ENCODE measurements at regions not wholly inside any gene's neighbourhood (a gene's known extent, or its start where the extent isn't known, plus 50 kb on each side); places are given as distances from the start of the nearest gene placed in this dataset.

DNA sequence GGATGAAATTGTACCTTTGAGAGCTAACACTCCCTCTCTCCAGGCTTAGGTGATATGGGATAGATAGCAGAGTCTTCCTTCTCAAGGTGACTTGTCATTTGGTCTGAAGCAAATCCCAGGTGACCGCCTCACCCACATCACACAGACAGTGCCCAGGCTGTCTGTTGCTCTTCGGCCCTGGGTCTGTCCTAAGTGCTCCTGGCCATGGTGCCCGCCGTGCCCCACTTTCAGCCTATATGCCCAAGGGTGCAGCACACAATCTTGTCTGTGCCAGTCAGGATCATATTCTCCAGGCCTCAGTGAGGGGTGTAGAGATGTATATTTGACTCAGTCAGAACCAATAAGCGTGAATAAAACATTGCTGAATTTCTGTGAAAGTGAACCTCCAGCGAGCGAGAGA lies 326.8 kb downstream of the DYSF start:
- TF ChIP-seq CTCF (IDR thresholded peaks at IDR 0.05) (no peak), POLR2A (IDR thresholded peaks at IDR 0.05) (no peak)

Measured in heart left ventricle (tissue), 13 donors.